SK-N-SH (cell line): ENCODE measurements at regions not wholly inside any gene's neighbourhood (a gene's known extent, or its start where the extent isn't known, plus 50 kb on each side); places are given as distances from the start of the nearest gene placed in this dataset.
A peak's percentile ranks its signal among the peaks of the same experiment; 100 is the strongest.

Experiments used
- CTCF ChIA-PET: fragments of 300-600, 350-600 bp; formaldehyde crosslinking; extraction: SDS; loops from one replicate; lab custom pipeline; 2021; lab: Yijun Ruan, JAX
- POLR2A ChIA-PET: fragments of 350-600 bp; sonication (Branson Sonifier 250); formaldehyde crosslinking; extraction: SDS; loops from one replicate; lab custom pipeline; 2020; ENCODE audit warnings: antibody characterized with exemption, inconsistent platforms; lab: Yijun Ruan, JAX
- DNase-seq: peaks from one replicate; pipeline ENCODE4 v3.0.0; 2012
- H2AFZ ChIP-seq: fragments of 200-600 bp; sonication (generic); 2 replicates; pipeline ENCODE4 v1.8.1; 2016; ENCODE audit warnings: antibody characterized with exemption, mild to moderate bottlenecking, low read depth
- H3F3A ChIP-seq: fragments of 200-600 bp; sonication (generic); replicated peaks from 2 replicates; pipeline ENCODE3; 2016; ENCODE audit warnings: antibody characterized with exemption, mild to moderate bottlenecking; ENCODE audit not compliant: insufficient read depth
- H3K27ac ChIP-seq, 2 experiments: fragments of 200-500 bp in 1 of 2; fragments of 200-600 bp in 1 of 2; sonication (Bioruptor generic) in 1 of 2; sonication (generic), shearing (Covaris generic) in 1 of 2; 2 replicates each; pipeline versions ENCODE4 v1.5.1 to v1.6.1; 2014 to 2016; ENCODE audit warnings: low read depth in 2 of 2, inconsistent platforms in 1 of 2, low read length in 1 of 2, mild to moderate bottlenecking in 1 of 2, mixed read lengths in 1 of 2
- H3K27me3 ChIP-seq: fragments of 200-600 bp; sonication (generic), shearing (Covaris generic); 2 replicates; pipeline ENCODE4 v1.6.1; 2016; ENCODE audit warnings: mixed run types; ENCODE audit not compliant: insufficient read depth
- H3K36me3 ChIP-seq, 2 experiments: fragments of 200-500 bp in 1 of 2; fragments of 200-600 bp in 1 of 2; sonication (Bioruptor generic) in 1 of 2; sonication (generic) in 1 of 2; replicated peaks in 1 of 2; 2 replicates each; pipeline versions ENCODE3 to v1.5.1; 2014 to 2016; ENCODE audit warnings: low read length in 1 of 2, mild to moderate bottlenecking in 1 of 2; ENCODE audit not compliant: insufficient read depth in 2 of 2, control insufficient read depth in 1 of 2
- H3K4me1 ChIP-seq, 2 experiments: fragments of 200-500 bp in 1 of 2; fragments of 200-600 bp in 1 of 2; sonication (Bioruptor generic) in 1 of 2; sonication (generic), shearing (Covaris generic) in 1 of 2; 2 replicates each; pipeline versions ENCODE4 v1.5.1 to v1.6.1; 2014 to 2016; ENCODE audit warnings: low read depth in 1 of 2, low read length in 1 of 2, mixed run types in 1 of 2; ENCODE audit not compliant: insufficient read depth in 2 of 2, control insufficient read depth in 1 of 2
- H3K4me2 ChIP-seq: fragments of 200-600 bp; sonication (generic), shearing (Covaris generic); 2 replicates; pipeline ENCODE4 v1.6.1; 2017; ENCODE audit warnings: mixed run types
- H3K4me3 ChIP-seq, 2 experiments: fragments of 200-500 bp in 1 of 2; fragments of 200-600 bp in 1 of 2; sonication (Bioruptor generic) in 1 of 2; sonication (generic), shearing (Covaris generic) in 1 of 2; 2 replicates each; pipeline versions ENCODE4 v1.5.1 to v1.8.1; 2014 to 2016; ENCODE audit warnings: low read depth in 2 of 2, inconsistent platforms in 1 of 2, low read length in 1 of 2, mild to moderate bottlenecking in 1 of 2, mixed read lengths in 1 of 2, moderate library complexity in 1 of 2
- H3K79me2 ChIP-seq: fragments of 200-600 bp; sonication (generic); 2 replicates; pipeline ENCODE4 v1.8.1; 2017; ENCODE audit warnings: mild to moderate bottlenecking; ENCODE audit not compliant: insufficient read depth
- H3K9ac ChIP-seq: fragments of 200-600 bp; sonication (generic); 2 replicates; pipeline ENCODE4 v1.6.1; 2017; ENCODE audit warnings: mixed run types
- H3K9me2 ChIP-seq: fragments of 200-600 bp; sonication (generic); 2 replicates; pipeline ENCODE4 v1.6.1; 2017; ENCODE audit warnings: mixed run types
- H3K9me3 ChIP-seq: fragments of 200-600 bp; sonication (generic); 2 replicates; pipeline ENCODE4 v1.6.1; 2017; ENCODE audit warnings: mixed run types, mild to moderate bottlenecking, moderate library complexity
- H4K20me1 ChIP-seq: fragments of 200-600 bp; sonication (generic); 2 replicates; pipeline ENCODE4 v1.6.1; 2017; ENCODE audit warnings: mild to moderate bottlenecking, mixed run types; ENCODE audit not compliant: insufficient read depth
- CHD2 ChIP-seq: fragments of 150-350 bp; IDR thresholded peaks from 2 replicates; pipeline ENCODE4 v1.6.1; 2018; ENCODE audit warnings: low read length; ENCODE audit not compliant: partially characterized antibody
- ELF1 ChIP-seq: IDR thresholded peaks from 2 replicates; pipeline ENCODE4 v1.4.0; 2012
- EP300 ChIP-seq, 2 experiments: IDR thresholded peaks; 2 replicates each; pipeline versions ENCODE4 v1.4.0 to v1.6.1; 2012; ENCODE audit warnings: borderline replicate concordance in 1 of 2, low read depth in 1 of 2, low read length in 1 of 2
- EZH2phosphoT487 ChIP-seq: fragments of 200-600 bp; sonication (generic); IDR thresholded peaks from 2 replicates; pipeline ENCODE4 v1.6.1; 2017; ENCODE audit warnings: low read depth, mixed run types, mild to moderate bottlenecking, antibody characterized with exemption, moderate library complexity, borderline replicate concordance
- FOSL2 ChIP-seq: IDR thresholded peaks from 2 replicates; pipeline ENCODE4 v1.4.0; 2012; ENCODE audit warnings: low read depth, mild to moderate bottlenecking, moderate library complexity, borderline replicate concordance
- FOXJ3 ChIP-seq: sonication (generic); formaldehyde crosslinking; IDR thresholded peaks from 2 replicates; pipeline ENCODE4 v1.5.1; 2020; ENCODE audit warnings: mild to moderate bottlenecking, missing genetic modification reagents
- FOXM1 ChIP-seq: IDR thresholded peaks from 2 replicates; pipeline ENCODE4 v1.4.0; 2012; ENCODE audit warnings: low read depth, mild to moderate bottlenecking
- JUND ChIP-seq: IDR thresholded peaks from 2 replicates; pipeline ENCODE4 v1.4.0; 2012
- MEF2A ChIP-seq: IDR thresholded peaks from 2 replicates; pipeline ENCODE4 v1.4.0; 2012; ENCODE audit warnings: low read depth, borderline replicate concordance
- NFIC ChIP-seq: IDR thresholded peaks from 2 replicates; pipeline ENCODE4 v1.4.0; 2012; ENCODE audit warnings: borderline replicate concordance
- RXRA ChIP-seq: IDR thresholded peaks from 2 replicates; pipeline ENCODE4 v1.4.0; 2012; ENCODE audit warnings: low read depth, mild to moderate bottlenecking, borderline replicate concordance
- TAF1 ChIP-seq: IDR thresholded peaks from 2 replicates; pipeline ENCODE4 v1.6.1; 2012; ENCODE audit warnings: low read depth, mild to moderate bottlenecking, low read length, moderate library complexity, borderline replicate concordance
- TCF12 ChIP-seq: IDR thresholded peaks from 2 replicates; pipeline ENCODE4 v1.4.0; 2012
- USF1 ChIP-seq: IDR thresholded peaks from 2 replicates; pipeline ENCODE4 v1.4.0; 2012; ENCODE audit warnings: low read depth, borderline replicate concordance
- YY1 ChIP-seq: IDR thresholded peaks from 2 replicates; pipeline ENCODE4 v1.4.0; 2012; ENCODE audit warnings: low read depth, mild to moderate bottlenecking
- ZBTB33 ChIP-seq: IDR thresholded peaks from 2 replicates; pipeline ENCODE4 v1.4.0; 2012; ENCODE audit warnings: low read depth, borderline replicate concordance
- WGBS: methylation state at CpG from one replicate; pipeline ENCODE4 v1.1.6; 2017; ENCODE audit warnings: low lambda C conversion rate; 5-methylcytosine and 5-hydroxymethylcytosine counted together
- TF ChIP-seq, protein P1 (sequence below): IDR thresholded peaks from 2 replicates; pipeline ENCODE4 v1.4.0; 2012; ENCODE audit warnings: low read depth

DNA sequence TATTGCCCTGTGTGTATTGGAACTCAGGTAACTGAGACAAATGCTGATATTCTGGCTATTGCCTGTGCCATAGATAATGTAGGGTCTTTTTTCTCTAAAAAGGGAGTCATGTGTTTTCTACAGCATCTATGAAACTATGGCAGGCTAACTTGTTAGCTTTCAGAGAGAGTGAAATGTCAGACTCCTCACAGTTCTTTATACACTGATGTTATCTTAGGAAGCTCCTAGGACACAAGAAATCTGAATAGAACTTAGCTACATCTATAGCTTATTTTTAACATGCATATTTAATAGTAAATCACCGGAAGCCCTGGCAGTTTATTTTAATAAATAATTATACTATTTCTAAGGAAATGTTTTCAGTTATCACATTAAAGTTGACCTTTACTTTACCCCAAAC is 369.6 kb downstream of the NAF1 start:
- no peaks in the 10 kb centered on the region for H3K9me3 ChIP-seq
- no peaks in the 10 kb centered on the region for H4K20me1 ChIP-seq
- H3K36me3 ChIP-seq = no peaks in the 10 kb centered on the region
- peak overlapping the region; percentile 55; the same call in 1 of the 2 replicates for H3K4me2 ChIP-seq
- peak overlapping the region; percentile 39; the same call in 1 of the 2 replicates for H3K9ac ChIP-seq
- peaks cover 18% of the 10 kb centered on the region for H3F3A ChIP-seq
- peak overlapping the region; percentile 76 for H2AFZ ChIP-seq
- no peak for TF ChIP-seq FOXJ3 (CRISPR knock-in tag)
- no peak for TF ChIP-seq TAF1
- TF ChIP-seq, protein P1, sequence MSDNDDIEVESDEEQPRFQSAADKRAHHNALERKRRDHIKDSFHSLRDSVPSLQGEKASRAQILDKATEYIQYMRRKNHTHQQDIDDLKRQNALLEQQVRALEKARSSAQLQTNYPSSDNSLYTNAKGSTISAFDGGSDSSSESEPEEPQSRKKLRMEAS = no peak
- no peak for TF ChIP-seq CHD2
- no peak overlapping the region for H3K27ac ChIP-seq
- H3K9me2 ChIP-seq = no peaks in the 10 kb centered on the region
- no peaks in the 10 kb centered on the region for H3K27me3 ChIP-seq
- H3K79me2 ChIP-seq = no peaks in the 10 kb centered on the region
- DNase-seq = no peak
- POLR2A ChIA-PET = no interaction called here
- H3K4me3 ChIP-seq = peak overlapping the region; percentile 41 to 50; a peak in 2 of 4 replicates
- WGBS = 8% methylated on average over 1 of the region's 1 CpG
- CTCF ChIA-PET = no interaction called here
- H3K4me1 ChIP-seq = peaks cover 0 to 5% of the 10 kb centered on the region in 2 experiments; a peak in 2 of 4 replicates

- H3K4me2 ChIP-seq = no peak overlapping the region
- H4K20me1 ChIP-seq = no peaks in the 10 kb centered on the region
- no peaks in the 10 kb centered on the region for H3K36me3 ChIP-seq
- H3K4me1 ChIP-seq = peaks cover 0 to 5% of the 10 kb centered on the region in 2 experiments; a peak in 2 of 4 replicates
- no peak for TF ChIP-seq ELF1
- 0 out of 2 replicates have a peak, but pooled peaks have one; percentile 5 for TF ChIP-seq JUND
- TF ChIP-seq YY1 = peak; percentile 32; the same call in 1 of the 2 replicates
- H3K4me3 ChIP-seq = no peak overlapping the region
- no peaks in the 10 kb centered on the region for H3K27me3 ChIP-seq
- H3F3A ChIP-seq = peaks cover 20% of the 10 kb centered on the region
- CTCF ChIA-PET = no interaction called here
- peak overlapping the region in 1 of 2 experiments; percentile 36; a peak in 3 of 4 replicates for H3K27ac ChIP-seq
- no peak for DNase-seq
- H3K9me3 ChIP-seq = no peaks in the 10 kb centered on the region
- POLR2A ChIA-PET = no interaction called here
- WGBS = 11% methylated on average over 2 of the region's 2 CpGs
- H3K9ac ChIP-seq = no peak overlapping the region; the same call in 1 of the 2 replicates
- peak overlapping the region; percentile 25 for H2AFZ ChIP-seq
- H3K9me2 ChIP-seq = no peaks in the 10 kb centered on the region
- H3K79me2 ChIP-seq = no peaks in the 10 kb centered on the region
These were observed 373.1 kb downstream of the NAF1 start for GRCh38 chr4:162793571-162793970.

GRCh38 chr4:162793004-162793403 is 373.7 kb downstream of the NAF1 start:
- H3K4me2 ChIP-seq = no peak overlapping the region
- H3K9ac ChIP-seq = no peak overlapping the region
- peak overlapping the region; percentile 16 for H2AFZ ChIP-seq
- no peaks in the 10 kb centered on the region for H3K9me3 ChIP-seq
- WGBS = 3% methylated on average over 2 of the region's 2 CpGs
- no peaks in the 10 kb centered on the region for H3K27me3 ChIP-seq
- H3K9me2 ChIP-seq = no peaks in the 10 kb centered on the region
- ChIA-PET CTCF (no interaction called here), POLR2A (no interaction called here)
- H3K4me1 ChIP-seq = peaks cover 0 to 5% of the 10 kb centered on the region in 2 experiments; a peak in 2 of 4 replicates
- no peak for DNase-seq
- H4K20me1 ChIP-seq = no peaks in the 10 kb centered on the region
- H3K36me3 ChIP-seq = no peaks in the 10 kb centered on the region
- peaks cover 20% of the 10 kb centered on the region for H3F3A ChIP-seq
- H3K27ac ChIP-seq = peak overlapping the region in 1 of 2 experiments; percentile 36; a peak in 3 of 4 replicates
- H3K79me2 ChIP-seq = no peaks in the 10 kb centered on the region
- no peak overlapping the region for H3K4me3 ChIP-seq
- TF ChIP-seq USF1 = no peak
- no peak for TF ChIP-seq ZBTB33
- no peak for TF ChIP-seq RXRA
- TF ChIP-seq MEF2A = no peak
- 0 out of 2 replicates have a peak, but pooled peaks have one; percentile 13 for TF ChIP-seq FOSL2
- TF ChIP-seq JUND = peak; percentile 46
- TF ChIP-seq NFIC = no peak; the same call in 1 of the 2 replicates
- no peak for TF ChIP-seq YY1
- TF ChIP-seq FOXM1 = peak; percentile 70; the same call in 1 of the 2 replicates
- TF ChIP-seq, protein P1 = no peak
- no peak for TF ChIP-seq EZH2phosphoT487
- TF ChIP-seq TCF12 = no peak; the same call in 1 of the 2 replicates
- TF ChIP-seq EP300 (IDR thresholded peaks at IDR 0.05; ENCODE audit: borderline replicate concordance in 1 of 2, low read depth in 1 of 2, low read length in 1 of 2) = peak in 1 of 2 experiments; percentile 60; a peak in 2 of 4 replicates
